GM12892 (cell line): ENCODE measurements at regions not wholly inside any gene's neighbourhood (a gene's known extent, or its start where the extent isn't known, plus 50 kb on each side); places are given as distances from the start of the nearest gene placed in this dataset.

Experiments used
- POLR2A ChIP-seq: IDR thresholded peaks from 2 replicates; pipeline ENCODE4 v1.6.1; 2011; ENCODE audit warnings: low read depth, low read length, control low read depth
- POLR2AphosphoS5 ChIP-seq: IDR thresholded peaks from 2 replicates; pipeline ENCODE4 v1.6.1; 2011; ENCODE audit warnings: low read depth, low read length, control low read depth

DNA sequence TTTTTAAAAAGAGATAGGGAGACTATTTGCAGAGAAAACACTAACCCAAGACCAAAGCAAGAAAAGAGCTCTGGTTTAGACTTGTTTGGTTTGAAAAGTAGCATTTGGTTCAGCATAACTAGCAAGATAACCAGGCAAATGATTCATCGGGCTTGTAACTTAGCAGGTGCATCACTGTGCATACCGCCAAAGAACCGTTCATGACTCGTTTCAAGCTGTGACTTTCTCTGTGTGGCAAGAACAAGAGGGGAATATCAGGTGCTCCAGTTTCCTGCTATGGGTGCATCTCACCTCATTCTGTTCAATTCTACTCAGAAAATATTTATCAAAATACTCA is 244.9 kb downstream of the ETAA1 start:
- TF ChIP-seq POLR2A (no peak), POLR2AphosphoS5 (no peak)
